Erythroblast (primary cell): ENCODE measurements at regions not wholly inside any gene's neighbourhood (a gene's known extent, or its start where the extent isn't known, plus 50 kb on each side); places are given as distances from the start of the nearest gene placed in this dataset.

Experiments
- GATA1 ChIP-seq: IDR thresholded peaks from 2 replicates; pipeline ENCODE4 v1.6.1; 2011; ENCODE audit warnings: low read depth, mild to moderate bottlenecking, control low read depth, low read length, moderate library complexity
- POLR2A ChIP-seq: IDR thresholded peaks from 2 replicates; pipeline ENCODE4 v1.6.1; 2011; ENCODE audit warnings: mild to moderate bottlenecking, low read length

- TF ChIP-seq POLR2A = no peak
- TF ChIP-seq GATA1 = no peak
These were observed 571.4 kb downstream of the MIAT start for GRCh38 chr22:27228771-27229170.
